ENCODE measurements at regions not wholly inside any gene's neighbourhood (a gene's known extent, or its start where the extent isn't known, plus 50 kb on each side); places are given as distances from the start of the nearest gene placed in this dataset.
A peak's percentile ranks its signal among the peaks of the same experiment; 100 is the strongest.

DNA sequence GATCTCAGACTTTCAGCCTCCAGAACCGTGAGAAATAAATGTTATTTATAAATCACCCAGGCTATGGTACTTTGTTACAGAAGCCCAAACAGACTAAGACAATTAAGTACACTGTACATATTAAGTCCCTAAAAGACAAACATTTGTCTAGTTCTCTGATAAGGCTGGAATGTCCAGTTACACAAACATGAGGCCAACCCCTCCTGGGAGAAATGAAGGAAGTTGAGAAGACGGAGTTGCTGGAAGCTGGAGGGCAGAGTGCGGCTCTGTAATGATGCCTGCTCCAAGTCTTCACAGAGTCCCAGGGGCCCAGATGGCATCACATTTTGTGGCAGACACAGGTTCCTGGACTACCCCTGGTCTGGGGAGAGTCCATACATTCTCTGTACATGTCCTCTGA is 79.2 kb upstream of the ST8SIA3 start:
- peak; percentile 43 for ATAC-seq
- intact Hi-C loops (cut with DNase I), result no loop called here
- no peaks in the 10 kb centered on the region for H3K4me1 ChIP-seq
- no peak overlapping the region for H3K4me3 ChIP-seq
- H3K9me3 ChIP-seq, result no peaks in the 10 kb centered on the region
- TF ChIP-seq, protein P1, sequence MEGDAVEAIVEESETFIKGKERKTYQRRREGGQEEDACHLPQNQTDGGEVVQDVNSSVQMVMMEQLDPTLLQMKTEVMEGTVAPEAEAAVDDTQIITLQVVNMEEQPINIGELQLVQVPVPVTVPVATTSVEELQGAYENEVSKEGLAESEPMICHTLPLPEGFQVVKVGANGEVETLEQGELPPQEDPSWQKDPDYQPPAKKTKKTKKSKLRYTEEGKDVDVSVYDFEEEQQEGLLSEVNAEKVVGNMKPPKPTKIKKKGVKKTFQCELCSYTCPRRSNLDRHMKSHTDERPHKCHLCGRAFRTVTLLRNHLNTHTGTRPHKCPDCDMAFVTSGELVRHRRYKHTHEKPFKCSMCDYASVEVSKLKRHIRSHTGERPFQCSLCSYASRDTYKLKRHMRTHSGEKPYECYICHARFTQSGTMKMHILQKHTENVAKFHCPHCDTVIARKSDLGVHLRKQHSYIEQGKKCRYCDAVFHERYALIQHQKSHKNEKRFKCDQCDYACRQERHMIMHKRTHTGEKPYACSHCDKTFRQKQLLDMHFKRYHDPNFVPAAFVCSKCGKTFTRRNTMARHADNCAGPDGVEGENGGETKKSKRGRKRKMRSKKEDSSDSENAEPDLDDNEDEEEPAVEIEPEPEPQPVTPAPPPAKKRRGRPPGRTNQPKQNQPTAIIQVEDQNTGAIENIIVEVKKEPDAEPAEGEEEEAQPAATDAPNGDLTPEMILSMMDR (IDR thresholded peaks at IDR 0.05), result no peak
- no peak overlapping the region for H3K27ac ChIP-seq
- no peaks in the 10 kb centered on the region for H3K36me3 ChIP-seq
- no peaks in the 10 kb centered on the region for H3K27me3 ChIP-seq
- no peak for DNase-seq

DNA sequence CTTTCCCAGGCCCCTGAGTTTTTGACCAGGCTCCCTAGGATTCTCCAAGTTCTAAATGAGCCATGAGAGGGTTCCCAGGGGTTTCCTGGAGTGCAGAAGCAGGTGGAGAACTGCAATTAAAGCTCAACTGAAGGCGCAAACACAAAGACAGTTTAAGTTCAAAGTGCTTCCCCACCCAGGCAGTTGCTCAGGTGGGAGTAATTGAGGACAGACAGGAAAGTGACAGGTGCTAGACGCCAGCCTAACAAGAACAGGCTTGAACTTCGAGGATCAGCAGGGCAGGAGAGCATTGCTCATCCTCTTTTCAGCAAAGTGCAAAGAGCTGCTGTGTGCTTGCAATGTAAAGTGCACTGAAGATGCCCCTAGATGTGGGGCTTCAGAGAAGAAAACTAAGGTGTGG is 77.2 kb upstream of the ST8SIA3 start:
- intact Hi-C loops (cut with DNase I), result no loop called here
- Histone ChIP-seq H3K36me3 (no peaks in the 10 kb centered on the region), H3K4me1 (no peaks in the 10 kb centered on the region), H3K4me3 (no peak overlapping the region), H3K27ac (no peak overlapping the region), H3K9me3 (no peaks in the 10 kb centered on the region), H3K27me3 (no peaks in the 10 kb centered on the region)
- DNase-seq (no peak), ATAC-seq (no peak)
- TF ChIP-seq, protein P1 (IDR thresholded peaks at IDR 0.05), result no peak

DNA sequence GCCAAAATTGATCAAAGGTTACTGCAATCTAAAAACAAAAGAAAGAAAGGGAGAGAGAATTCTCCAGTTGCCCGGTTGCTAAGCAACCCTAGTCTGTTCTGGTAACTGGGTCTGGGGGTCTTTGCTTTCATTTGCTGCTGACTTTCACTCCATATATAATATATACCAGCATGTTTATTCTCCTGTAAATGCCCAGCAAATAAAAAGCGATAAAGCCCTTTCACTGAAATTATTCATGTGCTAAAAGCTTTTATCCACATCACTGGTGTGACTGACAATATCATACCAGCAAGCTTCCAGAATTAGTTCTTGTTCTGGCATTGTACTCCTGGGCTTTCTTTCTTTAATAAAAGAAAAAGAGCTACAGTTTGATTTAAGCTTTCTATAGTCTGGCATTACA is 75.5 kb upstream of the ST8SIA3 start:
- Histone ChIP-seq H3K4me1 (no peaks in the 10 kb centered on the region), H3K27ac (no peak overlapping the region), H3K36me3 (no peaks in the 10 kb centered on the region), H3K27me3 (no peaks in the 10 kb centered on the region), H3K4me3 (no peak overlapping the region), H3K9me3 (no peaks in the 10 kb centered on the region)
- intact Hi-C loops (cut with DNase I), result no loop called here
- TF ChIP-seq, protein P1 (IDR thresholded peaks at IDR 0.05), result no peak
- DNase-seq (no peak), ATAC-seq (no peak)

DNA sequence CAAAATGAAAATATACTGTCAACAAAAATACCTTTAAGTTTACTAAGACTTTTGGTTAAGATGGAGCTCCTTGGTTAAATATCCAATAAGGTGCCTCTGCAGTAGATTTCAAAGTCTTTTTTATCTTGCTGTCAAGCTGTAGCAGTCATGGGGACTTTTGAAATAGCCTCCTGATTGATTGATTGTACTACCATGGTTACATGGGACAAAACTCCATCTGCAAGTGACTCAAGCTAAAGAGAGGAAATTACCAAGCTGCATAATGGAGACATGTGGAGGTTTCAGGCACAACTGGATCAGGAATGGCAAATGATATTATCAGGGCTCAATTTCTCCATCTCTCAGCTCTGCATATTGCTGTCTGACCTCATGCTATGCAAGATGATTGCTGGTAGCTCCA is 73.4 kb upstream of the ST8SIA3 start:
- ATAC-seq (no peak), DNase-seq (no peak)
- Histone ChIP-seq H3K4me1 (no peaks in the 10 kb centered on the region), H3K4me3 (no peak overlapping the region), H3K27ac (no peak overlapping the region), H3K27me3 (no peaks in the 10 kb centered on the region), H3K9me3 (no peaks in the 10 kb centered on the region), H3K36me3 (no peaks in the 10 kb centered on the region)
- TF ChIP-seq, protein P1 (IDR thresholded peaks at IDR 0.05), result no peak
- intact Hi-C loops (cut with DNase I), result no loop called here

DNA sequence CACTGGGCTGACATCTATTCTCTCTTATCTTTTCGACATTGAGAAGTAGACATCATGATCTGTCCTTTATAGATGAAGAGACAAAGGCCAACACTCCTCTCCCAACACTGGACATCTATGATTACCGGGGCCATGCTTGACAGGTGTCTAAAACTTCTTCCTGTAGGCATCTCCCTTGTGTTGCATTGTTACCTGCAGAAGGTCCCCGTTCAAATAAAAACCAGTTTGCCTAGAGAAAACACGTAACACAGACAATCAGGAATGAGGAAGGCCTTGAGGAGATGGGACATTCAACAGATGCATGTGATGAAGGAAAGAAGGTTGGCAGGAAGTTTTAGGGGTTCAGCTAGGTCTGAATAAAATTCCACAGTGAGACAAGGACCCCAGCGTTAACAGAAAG is 70.8 kb upstream of the ST8SIA3 start:
- TF ChIP-seq, protein P1 (IDR thresholded peaks at IDR 0.05), result no peak
- Histone ChIP-seq H3K4me1 (no peaks in the 10 kb centered on the region), H3K9me3 (no peaks in the 10 kb centered on the region), H3K36me3 (no peaks in the 10 kb centered on the region), H3K27ac (no peak overlapping the region), H3K27me3 (no peaks in the 10 kb centered on the region), H3K4me3 (no peak overlapping the region)
- intact Hi-C loops (cut with DNase I), result no loop called here
- ATAC-seq (no peak), DNase-seq (no peak)

Measured in left lung (tissue), 4 donors.